H1 (cell line): ENCODE measurements at regions not wholly inside any gene's neighbourhood (a gene's known extent, or its start where the extent isn't known, plus 50 kb on each side); places are given as distances from the start of the nearest gene placed in this dataset.

ENCODE experiments used
- CTCF ChIA-PET: fragments of 300-600 bp; sonication (Branson Sonifier 250); formaldehyde crosslinking; loops from one replicate; lab custom pipeline; 2021; ENCODE audit not compliant: partially characterized antibody; lab: Charles Lee
- POLR2A ChIA-PET: fragments of 300-600 bp; sonication (Branson Sonifier 250); formaldehyde crosslinking; loops from one replicate; lab custom pipeline; 2021; ENCODE audit warnings: inconsistent platforms; ENCODE audit not compliant: partially characterized antibody; lab: Charles Lee
- DNase-seq, 2 experiments: peaks; one replicate each; pipeline versions ENCODE4 v3.0.0 to v3.0.0-alpha.2; 2010 to 2022; ENCODE audit warnings: low spot score in 2 of 2, low read depth in 1 of 2, mixed read lengths in 1 of 2
- FAIRE-seq: peaks from 2 replicates; lab custom pipeline; 2011; peaks lifted over from hg19 to GRCh38; lab: Jason Lieb, UNC
- H2AFZ ChIP-seq: 2 replicates; pipeline ENCODE4 v1.8.1; 2012; ENCODE audit warnings: low read length, inconsistent platforms
- H2AK5ac ChIP-seq: 2 replicates; pipeline ENCODE4 v1.6.1; 2013; ENCODE audit warnings: low read depth, low read length
- H2BK120ac ChIP-seq: replicated peaks from 2 replicates; pipeline ENCODE3; 2013; ENCODE audit warnings: low read depth, low read length, inconsistent platforms
- H2BK12ac ChIP-seq: 2 replicates; pipeline ENCODE4 v1.6.1; 2013; ENCODE audit warnings: low read depth, low read length
- H2BK15ac ChIP-seq: 2 replicates; pipeline ENCODE4 v1.6.1; 2013; ENCODE audit warnings: low read length
- H2BK20ac ChIP-seq: 2 replicates; pipeline ENCODE4 v1.6.1; 2013; ENCODE audit warnings: low read length
- H2BK5ac ChIP-seq: 2 replicates; pipeline ENCODE4 v1.6.1; 2013; ENCODE audit warnings: low read depth, low read length
- H3K14ac ChIP-seq: 2 replicates; pipeline ENCODE4 v1.6.1; 2013; ENCODE audit warnings: inconsistent platforms; ENCODE audit not compliant: insufficient read length
- H3K18ac ChIP-seq: 2 replicates; pipeline ENCODE4 v1.6.1; 2013; ENCODE audit warnings: low read length; ENCODE audit errors: extremely low read depth
- H3K23ac ChIP-seq: 2 replicates; pipeline ENCODE4 v1.6.1; 2013; ENCODE audit warnings: inconsistent platforms; ENCODE audit not compliant: insufficient read length
- H3K23me2 ChIP-seq: 2 replicates; pipeline ENCODE4 v1.6.1; 2013; ENCODE audit warnings: low read depth, low read length
- H3K27ac ChIP-seq: 2 replicates; pipeline ENCODE4 v1.6.1; 2011; ENCODE audit warnings: low read depth, low read length, inconsistent platforms
- H3K27me3 ChIP-seq, 4 experiments: replicated peaks in 1 of 4; 1 replicate in 1 of 4; 2 replicates in 3 of 4; pipeline versions ENCODE4 v1.6.1 to v1.8.1; 2011 to 2013; ENCODE audit warnings: low read length in 3 of 4, mild to moderate bottlenecking in 3 of 4, inconsistent platforms in 2 of 4, mixed read lengths in 2 of 4, moderate library complexity in 1 of 4; ENCODE audit not compliant: control insufficient read depth in 3 of 4, insufficient read depth in 3 of 4; ENCODE audit errors: extremely low read depth in 1 of 4
- H3K36me3 ChIP-seq, 4 experiments: 2 replicates each; pipeline versions ENCODE4 v1.6.1 to v1.8.1; 2011 to 2013; ENCODE audit warnings: mild to moderate bottlenecking in 4 of 4, low read length in 3 of 4, moderate library complexity in 2 of 4, control low read depth in 1 of 4, inconsistent platforms in 1 of 4; ENCODE audit not compliant: insufficient read depth in 4 of 4, control insufficient read depth in 2 of 4
- H3K4ac ChIP-seq: replicated peaks from 2 replicates; pipeline ENCODE3; 2013; ENCODE audit warnings: low read length, low read depth, mixed read lengths, inconsistent platforms; ENCODE audit not compliant: insufficient read length
- H3K4me1 ChIP-seq, 4 experiments: replicated peaks in 1 of 4; 1 replicate in 1 of 4; 2 replicates in 3 of 4; pipeline versions ENCODE4 v1.6.1 to v1.8.1; 2011 to 2013; ENCODE audit warnings: low read length in 3 of 4, inconsistent platforms in 2 of 4, mixed read lengths in 1 of 4; ENCODE audit not compliant: insufficient read depth in 4 of 4, control insufficient read depth in 3 of 4
- H3K4me2 ChIP-seq, 2 experiments: 2 replicates each; pipeline versions ENCODE4 v1.6.1 to v1.8.1; 2011 to 2013; ENCODE audit warnings: low read depth in 2 of 2, low read length in 2 of 2, control low read depth in 1 of 2, inconsistent platforms in 1 of 2, mild to moderate bottlenecking in 1 of 2; ENCODE audit not compliant: insufficient read depth in 1 of 2
- H3K4me3 ChIP-seq, 4 experiments: fragments of 200-600, 300-600 bp in 1 of 4; sonication (generic), shearing (Covaris generic), sonication (Bioruptor Twin) in 1 of 4; 2 replicates each; pipeline versions ENCODE4 v1.5.1 to v1.8.1; 2011 to 2016; ENCODE audit warnings: low read length in 4 of 4, low read depth in 3 of 4, control low read depth in 2 of 4, inconsistent platforms in 2 of 4, mild to moderate bottlenecking in 2 of 4, mixed read lengths in 1 of 4, moderate library complexity in 1 of 4; ENCODE audit not compliant: insufficient read depth in 2 of 4; ENCODE audit errors: extremely low read depth in 1 of 4
- H3K56ac ChIP-seq: replicated peaks from 2 replicates; pipeline ENCODE3; 2013; ENCODE audit warnings: low read depth, mild to moderate bottlenecking, mixed read lengths, low read length, inconsistent platforms; ENCODE audit not compliant: insufficient read length
- H3K79me1 ChIP-seq: 2 replicates; pipeline ENCODE4 v1.6.1; 2013; ENCODE audit warnings: low read depth, low read length, control low read depth
- H3K79me2 ChIP-seq, 2 experiments: 2 replicates each; pipeline versions ENCODE4 v1.6.1 to v1.8.1; 2012 to 2013; ENCODE audit warnings: low read length in 2 of 2, mild to moderate bottlenecking in 2 of 2, inconsistent platforms in 1 of 2; ENCODE audit not compliant: insufficient read depth in 2 of 2, control insufficient read depth in 1 of 2
- H3K9ac ChIP-seq, 4 experiments: replicated peaks in 1 of 4; 1 replicate in 1 of 4; 2 replicates in 3 of 4; pipeline versions ENCODE4 v1.6.1 to v1.8.1; 2011 to 2013; ENCODE audit warnings: low read depth in 3 of 4, low read length in 3 of 4, control low read depth in 2 of 4, mild to moderate bottlenecking in 2 of 4, moderate library complexity in 2 of 4, inconsistent platforms in 1 of 4; ENCODE audit errors: extremely low read depth in 1 of 4
- H3K9me3 ChIP-seq, 2 experiments: 2 replicates each; pipeline versions ENCODE4 v1.6.1 to v1.8.1; 2012 to 2013; ENCODE audit warnings: mild to moderate bottlenecking in 2 of 2, moderate library complexity in 2 of 2, control low read depth in 1 of 2, inconsistent platforms in 1 of 2, low read depth in 1 of 2, low read length in 1 of 2, mixed read lengths in 1 of 2; ENCODE audit not compliant: insufficient read depth in 2 of 2
- H4K20me1 ChIP-seq, 2 experiments: replicated peaks in 1 of 2; 2 replicates each; pipeline versions ENCODE3 to v1.8.1; 2011 to 2013; ENCODE audit warnings: inconsistent platforms in 2 of 2, low read length in 2 of 2, mild to moderate bottlenecking in 1 of 2; ENCODE audit not compliant: insufficient read depth in 2 of 2, control insufficient read depth in 1 of 2
- H4K5ac ChIP-seq: 2 replicates; pipeline ENCODE4 v1.6.1; 2013; ENCODE audit warnings: low read length, low read depth, mixed read lengths, inconsistent platforms; ENCODE audit not compliant: insufficient read length
- H4K8ac ChIP-seq: 2 replicates; pipeline ENCODE4 v1.8.0; 2013; ENCODE audit warnings: mild to moderate bottlenecking, moderate library complexity, low read length, inconsistent platforms; ENCODE audit not compliant: insufficient read depth; ENCODE audit errors: extremely low read depth
- H4K91ac ChIP-seq: replicated peaks from 2 replicates; pipeline ENCODE3; 2013; ENCODE audit warnings: low read length, mixed read lengths, inconsistent platforms; ENCODE audit not compliant: insufficient read length
- RNF2 ChIP-seq: fragments of 200-900, 300-1000 bp; sonication (generic); IDR thresholded peaks from 2 replicates; pipeline ENCODE4 v1.7.1; 2016; ENCODE audit warnings: borderline replicate concordance, low read depth, mild to moderate bottlenecking, antibody characterized with exemption, low read length; ENCODE audit not compliant: poor library complexity, severe bottlenecking; ENCODE audit errors: missing control alignments
- TEAD4 ChIP-seq: IDR thresholded peaks from 2 replicates; pipeline ENCODE4 v1.6.1; 2012; ENCODE audit warnings: low read depth, low read length, inconsistent platforms, mixed read lengths
- WGBS, 2 experiments: shearing (Covaris generic) in 1 of 2; methylation state at CpG; one replicate each; pipeline versions ENCODE4 v1.1.6 to v1.1.7; 2013 to 2015; ENCODE audit warnings: low lambda C conversion rate in 2 of 2, mixed read lengths in 2 of 2, inconsistent platforms in 1 of 2, low coverage in 1 of 2, missing lambda C conversion rate in 1 of 2; ENCODE audit not compliant: insufficient replicate concordance in 2 of 2, insufficient coverage in 1 of 2, insufficient read length in 1 of 2; ENCODE audit errors: extremely low coverage in 1 of 2, missing lambda C conversion rate in 1 of 2; 5-methylcytosine and 5-hydroxymethylcytosine counted together

- DNase-seq: no peak
- Histone ChIP-seq H2BK20ac (no peak overlapping the region), H3K23me2 (no peaks in the 10 kb centered on the region), H3K56ac (no peak overlapping the region), H3K4me3 (no peak overlapping the region), H4K8ac (no peak overlapping the region), H2BK120ac (no peak overlapping the region), H3K14ac (no peak overlapping the region), H3K23ac (no peak overlapping the region), H4K20me1 (no peaks in the 10 kb centered on the region), H2BK5ac (no peak overlapping the region), H3K27ac (no peak overlapping the region), H3K18ac (no peak overlapping the region), H3K36me3 (no peaks in the 10 kb centered on the region), H3K9me3 (no peaks in the 10 kb centered on the region), H3K79me2 (no peaks in the 10 kb centered on the region), H4K5ac (no peak overlapping the region), H3K4ac (no peak overlapping the region), H3K27me3 (no peaks in the 10 kb centered on the region), H3K4me2 (no peak overlapping the region), H3K79me1 (no peaks in the 10 kb centered on the region), H3K4me1 (peaks cover 0 to 5% (median 0%) of the 10 kb centered on the region in 4 experiments; a peak in 1 of 7 replicates), H2BK12ac (no peak overlapping the region), H2AFZ (no peak overlapping the region), H2AK5ac (no peak overlapping the region), H4K91ac (no peak overlapping the region), H2BK15ac (no peak overlapping the region), H3K9ac (no peak overlapping the region)
- POLR2A ChIA-PET: no interaction called here
- no peak for FAIRE-seq
- WGBS, 2 experiments: 84% methylated on average over 2 of the region's 2 CpGs; no CpG with 5 or more reads in 1 of the 2 experiments
- CTCF ChIA-PET: interaction anchor here (3.0 kb wide), 1 partner anchor 192 kb away, joined by 22 read pairs; no protein-coding TSS in a partner anchor
- no peak for TF ChIP-seq RNF2
- no peak for TF ChIP-seq TEAD4
Measured at GRCh38 chr2:55768991-55769390, 75.3 kb upstream of the PNPT1 start.
